ENCODE measurements at regions not wholly inside any gene's neighbourhood (a gene's known extent, or its start where the extent isn't known, plus 50 kb on each side); places are given as distances from the start of the nearest gene placed in this dataset.

DNA sequence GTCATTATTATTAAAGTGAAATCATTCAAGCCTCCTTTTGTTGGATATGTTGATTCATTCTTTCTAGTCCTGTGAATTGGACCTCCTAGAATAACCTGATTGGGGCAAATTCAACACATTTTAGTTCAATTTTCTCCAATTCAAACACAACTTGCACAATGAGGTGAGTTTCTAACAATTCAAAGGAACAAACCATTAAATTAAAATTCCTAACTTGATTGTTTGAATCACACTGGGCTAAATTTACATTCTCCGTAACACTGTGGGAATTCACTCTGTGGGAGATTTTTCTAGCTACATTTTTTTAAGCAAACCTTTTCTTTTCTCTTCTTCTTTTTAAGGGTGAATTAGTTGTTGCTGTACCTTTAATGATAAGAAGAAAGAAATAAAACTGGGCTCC, 68.3 kb upstream of the CABCOCO1 start:
- TF ChIP-seq CTCF (IDR thresholded peaks at IDR 0.05; ENCODE audit: poor library complexity, severe bottlenecking) (no peak), RAD21 (conservative IDR thresholded peaks at IDR 0.05) (no peak), EP300 (conservative IDR thresholded peaks at IDR 0.05; ENCODE audit: poor library complexity, severe bottlenecking) (no peak), SMC3 (conservative IDR thresholded peaks at IDR 0.05; ENCODE audit: poor library complexity) (no peak), TAF1 (IDR thresholded peaks at IDR 0.05; ENCODE audit: low read depth) (no peak), EZH2 (IDR thresholded peaks at IDR 0.05; ENCODE audit: borderline replicate concordance, insufficient read depth, low read length, poor library complexity, severe bottlenecking) (no peak), MXI1 (conservative IDR thresholded peaks at IDR 0.05; ENCODE audit: poor library complexity, severe bottlenecking) (no peak)
- TF ChIP-seq, protein P1, sequence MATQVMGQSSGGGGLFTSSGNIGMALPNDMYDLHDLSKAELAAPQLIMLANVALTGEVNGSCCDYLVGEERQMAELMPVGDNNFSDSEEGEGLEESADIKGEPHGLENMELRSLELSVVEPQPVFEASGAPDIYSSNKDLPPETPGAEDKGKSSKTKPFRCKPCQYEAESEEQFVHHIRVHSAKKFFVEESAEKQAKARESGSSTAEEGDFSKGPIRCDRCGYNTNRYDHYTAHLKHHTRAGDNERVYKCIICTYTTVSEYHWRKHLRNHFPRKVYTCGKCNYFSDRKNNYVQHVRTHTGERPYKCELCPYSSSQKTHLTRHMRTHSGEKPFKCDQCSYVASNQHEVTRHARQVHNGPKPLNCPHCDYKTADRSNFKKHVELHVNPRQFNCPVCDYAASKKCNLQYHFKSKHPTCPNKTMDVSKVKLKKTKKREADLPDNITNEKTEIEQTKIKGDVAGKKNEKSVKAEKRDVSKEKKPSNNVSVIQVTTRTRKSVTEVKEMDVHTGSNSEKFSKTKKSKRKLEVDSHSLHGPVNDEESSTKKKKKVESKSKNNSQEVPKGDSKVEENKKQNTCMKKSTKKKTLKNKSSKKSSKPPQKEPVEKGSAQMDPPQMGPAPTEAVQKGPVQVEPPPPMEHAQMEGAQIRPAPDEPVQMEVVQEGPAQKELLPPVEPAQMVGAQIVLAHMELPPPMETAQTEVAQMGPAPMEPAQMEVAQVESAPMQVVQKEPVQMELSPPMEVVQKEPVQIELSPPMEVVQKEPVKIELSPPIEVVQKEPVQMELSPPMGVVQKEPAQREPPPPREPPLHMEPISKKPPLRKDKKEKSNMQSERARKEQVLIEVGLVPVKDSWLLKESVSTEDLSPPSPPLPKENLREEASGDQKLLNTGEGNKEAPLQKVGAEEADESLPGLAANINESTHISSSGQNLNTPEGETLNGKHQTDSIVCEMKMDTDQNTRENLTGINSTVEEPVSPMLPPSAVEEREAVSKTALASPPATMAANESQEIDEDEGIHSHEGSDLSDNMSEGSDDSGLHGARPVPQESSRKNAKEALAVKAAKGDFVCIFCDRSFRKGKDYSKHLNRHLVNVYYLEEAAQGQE (IDR thresholded peaks at IDR 0.05; ENCODE audit: borderline replicate concordance): no peak
